Osteoblast (primary cell): ENCODE measurements at regions not wholly inside any gene's neighbourhood (a gene's known extent, or its start where the extent isn't known, plus 50 kb on each side); places are given as distances from the start of the nearest gene placed in this dataset.

Source experiments
- DNase-seq: peaks from one replicate; pipeline ENCODE4 v3.0.0; 2011; ENCODE audit warnings: low spot score, mixed read lengths; ENCODE audit not compliant: insufficient read length; ENCODE audit errors: missing footprints
- H2AFZ ChIP-seq: 2 replicates; pipeline ENCODE4 v1.6.0; 2011; ENCODE audit warnings: mild to moderate bottlenecking, low read length
- H3K27ac ChIP-seq: 2 replicates; pipeline ENCODE4 v1.5.1; 2011; ENCODE audit warnings: mild to moderate bottlenecking, low read depth, low read length, moderate library complexity
- H3K27me3 ChIP-seq: 2 replicates; pipeline ENCODE4 v1.6.0; 2012; ENCODE audit warnings: mild to moderate bottlenecking, control low read depth, inconsistent platforms, low read length, moderate library complexity; ENCODE audit not compliant: insufficient read depth
- H3K36me3 ChIP-seq: 2 replicates; pipeline ENCODE4 v1.5.1; 2011; ENCODE audit warnings: mild to moderate bottlenecking, low read length, control low read depth, moderate library complexity; ENCODE audit not compliant: insufficient read depth
- H3K4me1 ChIP-seq: 2 replicates; pipeline ENCODE4 v1.5.1; 2011; ENCODE audit warnings: mild to moderate bottlenecking, low read length, control low read depth, moderate library complexity; ENCODE audit not compliant: insufficient read depth
- H3K4me2 ChIP-seq: 2 replicates; pipeline ENCODE4 v1.6.0; 2011; ENCODE audit warnings: mild to moderate bottlenecking, low read length; ENCODE audit not compliant: insufficient read depth
- H3K4me3 ChIP-seq: fragments of 200-600 bp; sonication (generic); 3 replicates; pipeline ENCODE4 v1.5.1; 2012; ENCODE audit warnings: mild to moderate bottlenecking, low read length, inconsistent platforms; ENCODE audit not compliant: insufficient read depth
- H3K79me2 ChIP-seq: 2 replicates; pipeline ENCODE4 v1.6.0; 2012; ENCODE audit warnings: mild to moderate bottlenecking, low read length, control low read depth, inconsistent platforms; ENCODE audit not compliant: insufficient read depth
- H3K9me3 ChIP-seq: 2 replicates; pipeline ENCODE4 v1.5.1; 2011; ENCODE audit warnings: low read depth, low read length, control low read depth
- H4K20me1 ChIP-seq: 2 replicates; pipeline ENCODE4 v1.6.0; 2012; ENCODE audit warnings: mild to moderate bottlenecking, low read length, control low read depth; ENCODE audit not compliant: insufficient read depth
- CTCF ChIP-seq: IDR thresholded peaks from 2 replicates; pipeline ENCODE4 v1.5.1; 2011; ENCODE audit warnings: mild to moderate bottlenecking, low read depth, low read length, moderate library complexity; ENCODE audit errors: extremely low read depth

DNA sequence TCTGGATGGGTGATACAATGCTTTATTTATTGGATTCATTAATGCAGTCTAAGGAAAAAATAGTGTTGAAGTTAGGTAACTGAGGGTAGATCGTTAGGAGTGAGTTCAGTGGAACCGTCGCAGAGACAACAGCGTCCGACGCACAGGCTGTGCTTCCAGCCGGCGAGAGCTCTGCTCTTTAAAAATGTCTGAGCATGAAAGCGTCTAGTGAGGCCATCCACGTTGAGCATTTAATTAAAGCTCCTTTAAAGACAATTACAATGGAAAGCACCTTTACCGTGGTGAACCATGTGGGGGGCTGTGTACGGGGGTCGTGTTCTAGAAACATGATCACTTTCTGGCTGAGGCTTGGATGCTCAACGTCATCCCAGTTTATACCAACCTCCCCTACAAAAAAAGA, 822.7 kb downstream of the GALR1 start:
- Histone ChIP-seq H2AFZ (no peak overlapping the region), H3K4me1 (no peaks in the 10 kb centered on the region), H3K27ac (no peak overlapping the region), H3K36me3 (no peaks in the 10 kb centered on the region), H3K4me2 (no peak overlapping the region), H3K27me3 (no peaks in the 10 kb centered on the region), H3K79me2 (no peaks in the 10 kb centered on the region), H3K4me3 (no peak overlapping the region), H3K9me3 (peaks cover 6% of the 10 kb centered on the region), H4K20me1 (no peaks in the 10 kb centered on the region)
- no peak for TF ChIP-seq CTCF
- DNase-seq: no peak

GRCh38 chr18:78073275-78073674, 823.6 kb downstream of the GALR1 start:
- Histone ChIP-seq H4K20me1 (no peaks in the 10 kb centered on the region), H3K4me2 (no peak overlapping the region), H3K79me2 (no peaks in the 10 kb centered on the region), H3K4me1 (no peaks in the 10 kb centered on the region), H3K27ac (no peak overlapping the region), H3K27me3 (no peaks in the 10 kb centered on the region), H3K36me3 (no peaks in the 10 kb centered on the region), H3K4me3 (no peak overlapping the region), H2AFZ (no peak overlapping the region), H3K9me3 (peaks cover 6% of the 10 kb centered on the region)
- DNase-seq: no peak
- TF ChIP-seq CTCF: no peak

- no peaks in the 10 kb centered on the region for H3K79me2 ChIP-seq
- no peak overlapping the region for H3K4me3 ChIP-seq
- H3K4me1 ChIP-seq: no peaks in the 10 kb centered on the region
- H3K9me3 ChIP-seq: peaks cover 6% of the 10 kb centered on the region
- no peaks in the 10 kb centered on the region for H3K27me3 ChIP-seq
- no peaks in the 10 kb centered on the region for H4K20me1 ChIP-seq
- no peak for TF ChIP-seq CTCF
- DNase-seq: no peak
- no peaks in the 10 kb centered on the region for H3K36me3 ChIP-seq
- H3K4me2 ChIP-seq: no peak overlapping the region
- no peak overlapping the region for H2AFZ ChIP-seq
- H3K27ac ChIP-seq: no peak overlapping the region
These were observed 824.9 kb downstream of the GALR1 start for GRCh38 chr18:78074400-78075020.

DNA sequence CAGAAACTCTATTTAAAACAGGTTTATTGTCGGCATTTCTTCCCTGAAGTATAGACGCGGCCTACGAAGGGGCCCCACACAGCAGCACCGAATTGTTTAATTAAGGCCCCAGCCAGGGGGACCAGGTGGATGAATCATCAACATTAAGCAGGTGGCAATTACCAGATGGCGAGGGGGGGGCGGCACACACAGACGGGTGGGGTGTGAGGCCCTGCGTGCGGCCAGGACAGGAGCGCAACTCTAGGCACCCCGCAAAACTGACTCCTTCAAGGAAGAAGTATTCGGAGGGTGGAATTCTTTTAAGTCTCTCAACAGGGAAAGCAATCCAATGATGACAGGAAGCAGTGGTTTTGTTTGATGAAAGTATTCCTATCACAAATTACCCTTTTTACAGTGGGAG, 830.4 kb downstream of the GALR1 start:
- no peak overlapping the region for H3K4me3 ChIP-seq
- H3K36me3 ChIP-seq: no peaks in the 10 kb centered on the region
- DNase-seq: no peak
- H3K27ac ChIP-seq: no peak overlapping the region
- H3K4me2 ChIP-seq: no peak overlapping the region
- no peaks in the 10 kb centered on the region for H3K9me3 ChIP-seq
- H3K4me1 ChIP-seq: no peaks in the 10 kb centered on the region
- TF ChIP-seq CTCF: no peak
- no peaks in the 10 kb centered on the region for H3K27me3 ChIP-seq
- H3K79me2 ChIP-seq: no peaks in the 10 kb centered on the region
- no peak overlapping the region for H2AFZ ChIP-seq
- no peaks in the 10 kb centered on the region for H4K20me1 ChIP-seq
